Stimulated activated CD4-positive, alpha-beta T cell treated with anti-CD3 and anti-CD28 coated beads, TNF-alpha, amount 100 ng/mL, for 24 hours (primary cell): ENCODE measurements at regions not wholly inside any gene's neighbourhood (a gene's known extent, or its start where the extent isn't known, plus 50 kb on each side); places are given as distances from the start of the nearest gene placed in this dataset.

ENCODE experiments used
- DNase-seq, 3 experiments: peaks; one replicate each; pipeline ENCODE4 v3.0.0-alpha.2; 2020; ENCODE audit warnings: low read depth in 3 of 3

GRCh38 chr9:75414371-75415160 is 326.3 kb downstream of the OSTF1 start:
- DNase-seq: no peak

DNA sequence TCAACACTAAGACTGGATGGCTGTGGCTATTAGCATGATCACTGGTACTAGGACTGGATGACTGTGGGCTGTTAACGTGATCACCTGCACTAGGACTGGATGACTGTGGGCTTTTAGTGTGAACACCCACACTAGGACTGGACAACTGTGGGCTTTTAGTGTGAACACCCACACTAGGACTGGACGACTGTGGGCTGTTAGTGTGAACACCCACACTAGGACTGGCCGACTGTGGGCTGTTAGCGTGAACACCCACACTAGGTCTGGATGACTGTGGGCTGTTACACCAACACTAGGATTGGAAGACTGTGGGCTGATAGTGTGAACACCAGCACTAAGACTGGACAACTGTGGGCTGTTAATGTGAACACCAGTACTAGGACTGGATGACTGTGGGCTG is 329.2 kb downstream of the OSTF1 start:
- DNase-seq: no peak

- DNase-seq: no peak
Measured at GRCh38 chr9:75418518-75418917, 330.2 kb downstream of the OSTF1 start.

GRCh38 chr9:75422944-75423522 is 334.7 kb downstream of the OSTF1 start:
- DNase-seq: no peak

DNA sequence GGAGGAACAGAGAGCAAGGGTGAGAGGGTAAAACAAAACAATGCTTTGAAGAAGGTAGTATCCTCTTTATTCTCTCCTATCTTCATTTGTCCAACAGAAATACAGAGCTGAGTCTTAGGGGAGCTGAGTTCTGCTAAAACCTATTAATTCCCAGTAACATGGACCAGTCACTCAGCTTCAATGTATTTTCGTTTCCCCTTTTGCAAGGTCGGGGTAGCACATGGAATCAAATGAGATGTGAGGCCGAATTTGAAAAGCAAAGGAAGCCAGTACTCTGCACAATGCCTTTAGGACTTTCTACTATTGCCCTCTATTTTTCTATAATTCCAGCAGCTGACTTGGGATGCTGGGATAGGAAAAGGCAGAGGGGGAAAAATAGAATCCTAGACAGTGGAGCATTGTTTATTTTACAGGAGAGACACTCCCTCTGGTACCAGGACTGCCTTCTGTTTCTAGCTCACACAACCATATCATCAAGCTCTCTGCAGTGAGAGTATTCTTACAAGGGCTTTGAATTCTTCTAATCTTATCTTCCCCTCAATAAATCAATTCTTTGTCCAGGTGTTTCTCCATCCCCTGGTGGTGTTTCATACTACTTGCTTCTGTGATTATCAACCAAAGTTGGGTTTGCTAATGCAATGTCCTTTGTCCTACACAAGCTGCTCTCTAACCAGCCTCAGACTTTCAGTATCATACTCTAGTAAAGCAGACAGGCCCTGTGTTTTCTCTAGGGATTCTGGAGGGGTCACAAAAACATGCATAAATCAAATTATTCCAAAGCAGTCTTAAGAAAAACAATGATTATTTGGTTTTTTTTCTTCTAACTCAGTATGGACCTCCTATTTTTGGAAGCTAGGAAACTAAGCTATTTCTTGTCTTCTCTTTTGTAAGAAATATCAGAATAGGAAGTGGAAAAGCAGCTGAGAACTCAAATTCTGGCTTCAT is 341.5 kb downstream of the OSTF1 start:
- no peak for DNase-seq

DNA sequence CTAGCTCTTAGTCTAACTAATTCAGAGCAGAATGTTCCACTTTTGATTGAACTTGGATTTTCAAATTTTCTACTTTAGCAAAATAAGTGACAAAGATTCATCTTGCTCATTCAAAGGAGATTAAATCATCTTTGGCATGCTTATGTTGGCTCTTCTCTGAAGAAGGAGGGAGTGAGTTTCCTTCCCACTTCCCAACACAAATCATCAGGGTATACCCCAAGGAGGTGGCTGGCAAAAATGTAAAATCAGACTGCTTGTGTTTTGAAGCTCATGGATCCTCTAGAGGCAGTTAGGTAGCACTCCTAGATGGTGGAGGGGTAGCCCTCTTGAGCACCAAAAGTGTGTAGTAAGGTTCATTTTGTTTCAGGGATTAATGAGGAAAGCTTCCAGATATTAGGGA is 343.1 kb downstream of the OSTF1 start:
- no peak for DNase-seq

DNA sequence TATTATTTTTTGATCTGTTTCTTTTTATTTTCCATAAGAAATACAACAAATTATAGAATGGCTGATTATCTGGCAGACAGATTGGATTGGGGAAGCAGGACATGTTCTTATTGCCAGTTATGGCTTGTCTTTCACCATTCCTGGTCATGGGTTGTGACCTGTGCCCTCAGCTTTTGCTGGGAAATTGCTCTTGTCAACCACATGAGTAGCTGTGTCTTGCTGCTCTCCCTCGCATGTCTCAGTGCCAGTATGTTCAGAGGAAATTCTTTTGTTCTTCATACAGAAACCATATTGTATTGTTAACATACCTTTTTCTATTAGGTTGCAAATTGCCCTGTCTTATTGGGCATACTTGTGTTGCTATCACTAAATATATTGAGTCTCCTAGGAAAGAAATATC is 344.1 kb downstream of the OSTF1 start:
- DNase-seq: no peak

GRCh38 chr9:75432888-75433287 is 344.6 kb downstream of the OSTF1 start:
- DNase-seq: no peak

DNA sequence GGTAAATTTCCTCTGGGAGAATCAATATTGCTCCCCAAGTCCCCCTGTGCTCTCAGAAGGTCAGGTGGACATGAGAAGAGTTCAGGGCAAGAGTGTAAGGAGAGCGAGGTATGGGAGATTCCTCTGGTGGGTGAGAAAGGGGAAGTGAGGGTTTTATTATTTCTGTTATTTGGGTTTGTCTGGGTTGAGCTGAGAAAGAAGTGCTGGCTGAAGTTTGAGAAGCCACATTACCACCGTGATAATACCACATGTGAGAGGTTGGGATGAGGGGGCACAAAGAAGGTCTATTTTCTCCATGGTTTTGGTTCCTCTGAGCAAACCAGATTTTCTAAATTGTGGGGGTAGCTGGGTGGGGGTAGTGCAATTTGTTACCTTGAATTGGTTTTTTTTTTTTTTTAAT is 350.4 kb downstream of the OSTF1 start:
- DNase-seq: no peak

- DNase-seq: no peak
Measured at GRCh38 chr9:75440914-75441313, 352.6 kb downstream of the OSTF1 start.

GRCh38 chr9:75445144-75445543 is 356.8 kb downstream of the OSTF1 start:
- no peak for DNase-seq

- no peak for DNase-seq
Measured at GRCh38 chr9:75447281-75447680, 359.0 kb downstream of the OSTF1 start.

- DNase-seq: no peak
Measured at GRCh38 chr9:75448281-75448680, 360.0 kb downstream of the OSTF1 start.

GRCh38 chr9:75448955-75449354 is 360.6 kb downstream of the OSTF1 start:
- no peak for DNase-seq

- DNase-seq: no peak
Measured at GRCh38 chr9:75451045-75451444, 362.7 kb downstream of the OSTF1 start.

DNA sequence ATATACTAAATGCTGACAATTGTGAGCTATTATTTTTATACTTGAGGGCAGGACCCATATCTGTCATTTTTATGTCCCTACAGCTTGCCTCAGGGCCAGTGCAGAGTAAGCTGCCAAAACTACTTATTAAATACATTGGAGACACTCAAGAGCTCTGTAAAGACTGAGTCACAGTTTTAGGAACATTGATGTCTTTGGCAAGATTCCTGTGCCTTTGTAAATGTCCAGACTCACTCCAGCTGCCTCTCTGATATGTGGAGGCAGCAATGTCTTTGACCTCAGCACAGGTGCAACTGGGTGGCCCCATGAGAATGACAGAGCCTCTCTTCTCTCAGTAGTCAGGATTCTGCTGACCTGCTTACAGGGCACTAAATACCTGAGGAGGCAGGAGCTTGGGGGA is 363.2 kb downstream of the OSTF1 start:
- DNase-seq: no peak

- no peak for DNase-seq
Measured at GRCh38 chr9:75452512-75452911, 364.2 kb downstream of the OSTF1 start.

DNA sequence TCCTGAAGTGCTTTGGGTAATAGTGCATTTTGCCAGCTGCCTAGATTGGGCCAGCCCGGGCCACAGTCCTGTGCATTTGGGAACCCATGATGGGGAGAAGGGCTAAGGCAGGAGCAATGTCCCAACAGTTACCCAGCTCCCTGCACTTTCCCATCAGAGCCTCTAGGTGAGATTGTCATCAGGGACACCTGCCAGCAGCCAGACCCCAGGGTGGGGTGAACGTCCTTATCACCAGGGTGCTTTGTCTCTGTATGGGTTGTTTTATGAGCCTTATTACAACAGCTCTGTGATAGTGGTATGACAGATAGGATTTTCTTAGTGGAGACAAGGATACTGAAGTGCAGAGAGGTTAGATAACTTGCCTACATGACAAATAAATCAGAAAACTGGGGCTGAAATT is 365.7 kb downstream of the OSTF1 start:
- DNase-seq: no peak

DNA sequence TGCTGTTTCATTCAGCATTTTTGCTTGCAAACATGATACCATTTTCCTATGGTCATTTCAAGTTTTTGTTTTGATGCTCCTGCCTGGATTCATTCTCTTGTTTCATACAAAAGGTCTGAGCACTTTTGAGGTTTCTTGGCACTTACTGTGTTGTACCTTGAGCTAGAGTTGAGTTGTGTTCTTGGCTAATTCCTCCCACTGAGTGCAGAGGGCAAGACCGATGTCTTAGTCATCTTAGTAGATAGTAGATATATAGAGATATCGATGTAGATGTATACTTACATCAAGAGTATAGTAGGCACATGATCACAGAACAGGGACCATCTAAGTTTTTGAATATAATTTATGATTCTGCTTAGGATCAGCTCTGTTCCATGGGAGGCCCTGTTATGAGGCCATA is 366.6 kb downstream of the OSTF1 start:
- DNase-seq: no peak

DNA sequence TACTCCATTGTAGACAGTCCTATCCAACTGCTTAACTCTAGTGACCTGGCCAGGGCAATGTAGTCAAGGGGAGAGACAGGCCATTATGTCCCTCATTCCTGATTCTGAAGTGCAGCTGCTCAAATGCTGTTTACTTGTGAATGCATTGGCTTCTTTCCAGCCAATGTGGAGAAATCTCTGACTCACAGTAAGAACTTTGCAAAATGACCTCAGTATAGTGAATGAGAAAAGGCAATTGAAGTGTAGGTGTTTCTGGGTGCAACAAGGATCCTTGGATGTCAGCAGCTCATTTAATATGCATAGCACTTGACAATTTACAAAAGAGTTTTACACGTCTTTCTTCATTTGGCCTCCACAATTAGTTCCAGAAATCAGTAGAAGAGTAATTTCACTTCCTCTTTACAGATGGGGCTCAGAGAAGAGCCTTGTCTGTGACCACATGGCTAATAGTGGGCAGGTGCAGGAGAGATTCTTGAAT is 367.2 kb downstream of the OSTF1 start:
- DNase-seq: no peak

- no peak for DNase-seq
Measured at GRCh38 chr9:75456698-75457097, 368.4 kb downstream of the OSTF1 start.

GRCh38 chr9:75457474-75458011 is 369.2 kb downstream of the OSTF1 start:
- no peak for DNase-seq
